Parathyroid adenoma (tissue), 2 donors: ENCODE measurements at regions not wholly inside any gene's neighbourhood (a gene's known extent, or its start where the extent isn't known, plus 50 kb on each side); places are given as distances from the start of the nearest gene placed in this dataset.

Source experiments
- H2AFZ ChIP-seq: fragments of 300-600 bp; sonication (generic); one replicate; pipeline ENCODE4 v1.7.0; 2017; ENCODE audit warnings: antibody characterized with exemption, mild to moderate bottlenecking
- H3K27ac ChIP-seq: fragments of 300-600 bp; sonication (generic); one replicate; pipeline ENCODE4 v1.7.0; 2017
- H3K27me3 ChIP-seq: fragments of 300-600 bp; sonication (generic); one replicate; pipeline ENCODE4 v1.7.0; 2017; ENCODE audit warnings: low read length; ENCODE audit not compliant: control insufficient read depth, insufficient read depth
- H3K36me3 ChIP-seq: fragments of 300-600 bp; sonication (generic); one replicate; pipeline ENCODE4 v1.7.0; 2017; ENCODE audit warnings: low read length; ENCODE audit not compliant: control insufficient read depth, insufficient read depth
- H3K4me1 ChIP-seq: fragments of 300-600 bp; sonication (generic); one replicate; pipeline ENCODE4 v1.7.0; 2017; ENCODE audit warnings: control low read depth
- H3K4me2 ChIP-seq: fragments of 300-600 bp; sonication (generic); one replicate; pipeline ENCODE4 v1.7.0; 2017; ENCODE audit warnings: low read length
- H3K4me3 ChIP-seq: fragments of 300-600 bp; sonication (generic); one replicate; pipeline ENCODE4 v1.7.0; 2017; ENCODE audit warnings: low read depth, low read length
- H3K79me2 ChIP-seq: fragments of 300-600 bp; sonication (generic); one replicate; pipeline ENCODE4 v1.7.0; 2017; ENCODE audit warnings: control low read depth
- H3K9ac ChIP-seq: fragments of 300-600 bp; sonication (generic); one replicate; pipeline ENCODE4 v1.7.0; 2017; ENCODE audit warnings: mild to moderate bottlenecking
- H3K9me3 ChIP-seq: fragments of 300-600 bp; sonication (generic); one replicate; pipeline ENCODE4 v1.7.0; 2017; ENCODE audit warnings: low read length; ENCODE audit not compliant: control insufficient read depth
- TF ChIP-seq, protein P1 (sequence below): fragments of 300-600 bp; sonication (generic); IDR thresholded peaks from one replicate; pipeline ENCODE4 v1.7.0; 2017; ENCODE audit warnings: antibody characterized with exemption, mild to moderate bottlenecking
- donor health status: primary hyperparathyroidism.

GRCh38 chr4:155565776-155566175 is 100.9 kb upstream of the GUCY1A1 start:
- H3K4me2 ChIP-seq: no peak overlapping the region
- no peak overlapping the region for H3K4me3 ChIP-seq
- TF ChIP-seq, protein P1, sequence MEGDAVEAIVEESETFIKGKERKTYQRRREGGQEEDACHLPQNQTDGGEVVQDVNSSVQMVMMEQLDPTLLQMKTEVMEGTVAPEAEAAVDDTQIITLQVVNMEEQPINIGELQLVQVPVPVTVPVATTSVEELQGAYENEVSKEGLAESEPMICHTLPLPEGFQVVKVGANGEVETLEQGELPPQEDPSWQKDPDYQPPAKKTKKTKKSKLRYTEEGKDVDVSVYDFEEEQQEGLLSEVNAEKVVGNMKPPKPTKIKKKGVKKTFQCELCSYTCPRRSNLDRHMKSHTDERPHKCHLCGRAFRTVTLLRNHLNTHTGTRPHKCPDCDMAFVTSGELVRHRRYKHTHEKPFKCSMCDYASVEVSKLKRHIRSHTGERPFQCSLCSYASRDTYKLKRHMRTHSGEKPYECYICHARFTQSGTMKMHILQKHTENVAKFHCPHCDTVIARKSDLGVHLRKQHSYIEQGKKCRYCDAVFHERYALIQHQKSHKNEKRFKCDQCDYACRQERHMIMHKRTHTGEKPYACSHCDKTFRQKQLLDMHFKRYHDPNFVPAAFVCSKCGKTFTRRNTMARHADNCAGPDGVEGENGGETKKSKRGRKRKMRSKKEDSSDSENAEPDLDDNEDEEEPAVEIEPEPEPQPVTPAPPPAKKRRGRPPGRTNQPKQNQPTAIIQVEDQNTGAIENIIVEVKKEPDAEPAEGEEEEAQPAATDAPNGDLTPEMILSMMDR: no peak
- no peaks in the 10 kb centered on the region for H3K79me2 ChIP-seq
- H3K9ac ChIP-seq: no peak overlapping the region
- H3K27me3 ChIP-seq: no peaks in the 10 kb centered on the region
- H3K36me3 ChIP-seq: no peaks in the 10 kb centered on the region
- H3K9me3 ChIP-seq: no peaks in the 10 kb centered on the region
- H2AFZ ChIP-seq: no peak overlapping the region
- H3K27ac ChIP-seq: no peak overlapping the region
- H3K4me1 ChIP-seq: no peaks in the 10 kb centered on the region

GRCh38 chr4:155565330-155565729 is 101.3 kb upstream of the GUCY1A1 start:
- H3K9ac ChIP-seq: no peak overlapping the region
- no peaks in the 10 kb centered on the region for H3K9me3 ChIP-seq
- H3K79me2 ChIP-seq: no peaks in the 10 kb centered on the region
- no peak overlapping the region for H3K4me3 ChIP-seq
- H2AFZ ChIP-seq: no peak overlapping the region
- TF ChIP-seq, protein P1: no peak
- no peaks in the 10 kb centered on the region for H3K36me3 ChIP-seq
- H3K4me2 ChIP-seq: no peak overlapping the region
- H3K27ac ChIP-seq: no peak overlapping the region
- H3K27me3 ChIP-seq: no peaks in the 10 kb centered on the region
- H3K4me1 ChIP-seq: no peaks in the 10 kb centered on the region

DNA sequence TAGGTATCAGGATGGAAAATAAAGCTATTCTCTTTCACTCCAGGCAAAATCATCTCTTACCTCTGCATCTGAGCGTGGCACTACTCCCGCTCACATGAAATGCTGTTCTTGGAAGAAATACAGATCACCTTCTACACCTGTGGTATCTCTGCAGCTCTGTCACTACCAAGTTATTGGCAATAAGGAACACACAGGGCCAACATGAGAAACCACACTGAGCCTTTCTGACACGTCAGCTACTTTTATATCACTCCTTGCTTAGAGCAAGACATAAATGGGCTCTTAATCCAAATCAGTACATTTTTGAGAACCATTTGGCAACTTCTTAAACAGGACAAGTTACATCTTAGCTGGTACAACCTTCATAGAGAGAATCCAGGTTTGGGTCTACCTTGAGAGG is 101.8 kb upstream of the GUCY1A1 start:
- H3K4me1 ChIP-seq: no peaks in the 10 kb centered on the region
- no peak overlapping the region for H2AFZ ChIP-seq
- no peak overlapping the region for H3K4me3 ChIP-seq
- H3K9me3 ChIP-seq: no peaks in the 10 kb centered on the region
- H3K36me3 ChIP-seq: no peaks in the 10 kb centered on the region
- no peak overlapping the region for H3K4me2 ChIP-seq
- TF ChIP-seq, protein P1: no peak
- no peaks in the 10 kb centered on the region for H3K27me3 ChIP-seq
- H3K27ac ChIP-seq: no peak overlapping the region
- H3K9ac ChIP-seq: no peak overlapping the region
- H3K79me2 ChIP-seq: no peaks in the 10 kb centered on the region

DNA sequence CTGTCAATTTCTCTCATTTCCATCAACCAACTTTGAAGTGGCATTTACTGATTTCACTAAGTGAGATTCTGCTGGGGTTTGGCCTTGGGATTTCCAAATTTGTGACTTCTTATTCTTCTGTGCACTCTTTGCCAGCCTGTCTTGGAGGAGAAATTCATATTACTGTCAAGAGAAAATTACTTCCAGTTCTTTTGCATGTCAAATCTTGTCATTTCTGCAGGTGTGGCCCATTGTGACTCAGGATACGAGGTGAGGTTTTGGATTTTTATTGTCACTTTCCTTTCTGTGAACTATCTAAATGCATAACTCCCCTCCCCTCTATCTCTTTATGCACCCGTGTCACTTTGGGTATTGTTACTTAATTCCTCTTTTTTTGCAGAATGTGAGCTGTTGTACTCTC is 102.6 kb upstream of the GUCY1A1 start:
- Histone ChIP-seq H3K27ac (no peak overlapping the region), H3K79me2 (no peaks in the 10 kb centered on the region), H3K4me2 (no peak overlapping the region), H3K27me3 (no peaks in the 10 kb centered on the region), H2AFZ (no peak overlapping the region), H3K4me3 (no peak overlapping the region), H3K4me1 (no peaks in the 10 kb centered on the region), H3K9ac (no peak overlapping the region), H3K9me3 (no peaks in the 10 kb centered on the region), H3K36me3 (no peaks in the 10 kb centered on the region)
- TF ChIP-seq, protein P1: no peak

DNA sequence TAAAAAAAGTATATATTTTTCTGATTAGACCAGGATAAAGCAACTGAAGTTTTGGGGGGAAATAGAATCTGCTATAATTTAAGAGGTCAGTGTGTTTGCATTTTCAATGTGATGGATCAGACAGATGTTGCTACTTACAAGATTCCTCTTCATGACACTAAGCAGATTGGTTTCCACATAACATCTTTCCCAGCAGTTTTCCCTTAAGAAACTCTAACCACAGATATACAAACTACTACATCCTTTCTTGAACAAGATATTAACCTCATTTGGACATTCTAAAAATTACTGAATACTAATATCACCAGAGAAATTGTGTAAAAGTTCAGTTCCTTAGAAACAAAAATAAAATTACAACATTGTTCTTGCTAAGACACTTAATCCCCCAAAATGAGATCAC is 106.7 kb upstream of the GUCY1A1 start:
- Histone ChIP-seq H3K36me3 (no peaks in the 10 kb centered on the region), H3K4me2 (no peak overlapping the region), H3K4me3 (no peak overlapping the region), H2AFZ (no peak overlapping the region), H3K27me3 (no peaks in the 10 kb centered on the region), H3K4me1 (no peaks in the 10 kb centered on the region), H3K9me3 (no peaks in the 10 kb centered on the region), H3K27ac (no peak overlapping the region), H3K9ac (no peak overlapping the region), H3K79me2 (no peaks in the 10 kb centered on the region)
- TF ChIP-seq, protein P1: no peak
